Panc1 (cell line): ENCODE measurements at regions not wholly inside any gene's neighbourhood (a gene's known extent, or its start where the extent isn't known, plus 50 kb on each side); places are given as distances from the start of the nearest gene placed in this dataset.

ENCODE experiments used
- ATAC-seq: fragments of 200-7000 bp; cut with Tn5 transposase; 2 replicates; pipeline ENCODE4 v1.9.1; 2020; ENCODE audit warnings: mild to moderate bottlenecking, moderate library complexity
- BruUV-seq: library from RNA; stranded (reverse); fragments of 400-500 nt; replicated peaks from 2 replicates; lab custom pipeline; 2021; lab: Mats Ljungman, UMichigan
- CTCF ChIA-PET: fragments of 300-600 bp; sonication (Branson Sonifier 250); formaldehyde crosslinking; loops from one replicate; lab custom pipeline; 2022; ENCODE audit warnings: antibody characterized with exemption; lab: Charles Lee
- POLR2A ChIA-PET: fragments of 300-600 bp; sonication (Branson Sonifier 250); formaldehyde crosslinking; loops from one replicate; lab custom pipeline; 2022; ENCODE audit warnings: antibody characterized with exemption; lab: Charles Lee
- DNase-seq: peaks from one replicate; pipeline ENCODE4 v3.0.0-alpha.2; 2010; ENCODE audit warnings: low read depth, low spot score
- H3K27ac ChIP-seq: 2 replicates; pipeline ENCODE4 v1.5.1; 2011; ENCODE audit warnings: mild to moderate bottlenecking, low read length, inconsistent platforms
- H3K27me3 ChIP-seq: fragments of 200-500 bp; sonication (Bioruptor generic); 2 replicates; pipeline ENCODE4 v1.6.0; 2014; ENCODE audit warnings: low read length, inconsistent platforms; ENCODE audit not compliant: control insufficient read depth, insufficient read depth
- H3K36me3 ChIP-seq: fragments of 200-500 bp; sonication (Bioruptor generic); 2 replicates; pipeline ENCODE4 v1.5.1; 2014; ENCODE audit warnings: inconsistent platforms, mild to moderate bottlenecking, low read length, moderate library complexity; ENCODE audit not compliant: control insufficient read depth, insufficient read depth
- H3K4me1 ChIP-seq: 2 replicates; pipeline ENCODE4 v1.5.1; 2011; ENCODE audit warnings: inconsistent platforms, mild to moderate bottlenecking, low read length, moderate library complexity; ENCODE audit not compliant: control insufficient read depth, insufficient read depth
- H3K4me3 ChIP-seq, 2 experiments: 2 replicates each; pipeline ENCODE4 v1.5.1; 2011 to 2012; ENCODE audit warnings: low read depth in 2 of 2, low read length in 2 of 2, mild to moderate bottlenecking in 2 of 2, inconsistent platforms in 1 of 2, moderate library complexity in 1 of 2
- H3K9me3 ChIP-seq: fragments of 200-500 bp; sonication (Bioruptor generic); 2 replicates; pipeline ENCODE4 v1.5.1; 2014; ENCODE audit warnings: low read depth, mild to moderate bottlenecking, inconsistent platforms, low read length, moderate library complexity; ENCODE audit not compliant: control insufficient read depth, insufficient read depth
- CTCF ChIP-seq: fragments of 450-650 bp; IDR thresholded peaks from 2 replicates; pipeline ENCODE4 v1.5.1; 2017; ENCODE audit warnings: mild to moderate bottlenecking
- POLR2AphosphoS5 ChIP-seq: IDR thresholded peaks from 2 replicates; pipeline ENCODE4 v1.6.1; 2012; ENCODE audit warnings: mild to moderate bottlenecking, low read depth, low read length, moderate library complexity
- REST ChIP-seq, 2 experiments: IDR thresholded peaks; 2 replicates each; pipeline ENCODE4 v1.6.1; 2011 to 2012; ENCODE audit warnings: low read depth in 2 of 2, control low read depth in 1 of 2, low read length in 1 of 2, mild to moderate bottlenecking in 1 of 2, moderate library complexity in 1 of 2; ENCODE audit not compliant: insufficient read depth in 1 of 2
- SIN3A ChIP-seq: IDR thresholded peaks from 2 replicates; pipeline ENCODE4 v1.6.1; 2012; ENCODE audit warnings: low read depth, mild to moderate bottlenecking, low read length, moderate library complexity, borderline replicate concordance; ENCODE audit not compliant: insufficient read depth
- TCF7L2 ChIP-seq: IDR thresholded peaks from 2 replicates; pipeline ENCODE4 v1.6.1; 2011; ENCODE audit warnings: mild to moderate bottlenecking, low read depth, low read length, inconsistent platforms
- in situ Hi-C: cut with HindIII; loops from 2 replicates; pipeline ENCODE4 v1.10.0; 2016; ENCODE audit warnings: low sequenced_read_pairs, low pct_unique_long_range_greater_than_20kb
- intact Hi-C: fragments of 100-400 bp; cut with micrococcal nuclease; formaldehyde crosslinking; loops from one replicate; pipeline ENCODE4 v1.10.0; 2022; ENCODE audit not compliant: unreplicated experiment

GRCh38 chr6:92024881-92025280, 1394.5 kb downstream of the EPHA7 start:
- Histone ChIP-seq H3K4me3 (no peak overlapping the region), H3K4me1 (no peaks in the 10 kb centered on the region), H3K9me3 (peaks cover 3% of the 10 kb centered on the region; the same call in 1 of the 2 replicates), H3K36me3 (no peaks in the 10 kb centered on the region), H3K27ac (no peak overlapping the region), H3K27me3 (no peaks in the 10 kb centered on the region)
- ATAC-seq (no peak), DNase-seq (no peak)
- TF ChIP-seq SIN3A (no peak), REST (IDR thresholded peaks at IDR 0.05; ENCODE audit: insufficient read depth in 1 of 2, low read depth in 2 of 2, low read length in 1 of 2) (no peak)
- no TSS peak for BruUV-seq
- ChIA-PET CTCF (no interaction called here), POLR2A (no interaction called here)
- in situ Hi-C loops (no loop called here), intact Hi-C loops (no loop called here)

GRCh38 chr6:92024110-92024509, 1395.2 kb downstream of the EPHA7 start:
- intact Hi-C loops (no loop called here), in situ Hi-C loops (no loop called here)
- ChIA-PET CTCF (no interaction called here), POLR2A (interaction anchor here (0.6 kb wide), 1 partner anchor 103 kb away, joined by 3 read pairs; no protein-coding TSS in a partner anchor)
- BruUV-seq = no TSS peak
- TF ChIP-seq SIN3A (no peak), REST (IDR thresholded peaks at IDR 0.05; ENCODE audit: insufficient read depth in 1 of 2, low read depth in 2 of 2, low read length in 1 of 2) (no peak), CTCF (no peak), POLR2AphosphoS5 (no peak), TCF7L2 (no peak)
- Histone ChIP-seq H3K9me3 (peaks cover 3% of the 10 kb centered on the region; the same call in 1 of the 2 replicates), H3K27me3 (no peaks in the 10 kb centered on the region), H3K36me3 (no peaks in the 10 kb centered on the region), H3K4me1 (no peaks in the 10 kb centered on the region), H3K4me3 (no peak overlapping the region), H3K27ac (no peak overlapping the region)
- no peak for ATAC-seq
- DNase-seq = no peak
